ENCODE measurements at regions not wholly inside any gene's neighbourhood (a gene's known extent, or its start where the extent isn't known, plus 50 kb on each side); places are given as distances from the start of the nearest gene placed in this dataset.

GRCh38 chr4:128424527-128425497, 137.2 kb upstream of the PGRMC2 start:
- TF ChIP-seq EZH2 (IDR thresholded peaks at IDR 0.05; ENCODE audit: insufficient read depth, poor library complexity, severe bottlenecking) = no peak
- TF ChIP-seq EZH2phosphoT487 (IDR thresholded peaks at IDR 0.05; ENCODE audit: insufficient read depth, low read depth) = no peak

Measured in GM23248 (cell line).